Thyroid gland (tissue), 4 donors: ENCODE measurements at regions not wholly inside any gene's neighbourhood (a gene's known extent, or its start where the extent isn't known, plus 50 kb on each side); places are given as distances from the start of the nearest gene placed in this dataset.

Experiments used
- DNase-seq, 2 donors: peaks; one replicate each; pipeline ENCODE4 v3.0.0-alpha.2; 2019
- H3K27ac ChIP-seq, 3 donors: fragments of 200-600 bp; sonication (generic); 1 replicate in 2 of 3; 2 replicates in 1 of 3; pipeline ENCODE4 v1.5.1; 2016 to 2019; ENCODE audit warnings: mild to moderate bottlenecking in 1 of 3, moderate library complexity in 1 of 3
- H3K27me3 ChIP-seq: fragments of 200-600 bp; sonication (generic); one replicate; pipeline ENCODE4 v1.5.1; 2019
- H3K36me3 ChIP-seq, 2 donors: fragments of 200-600 bp; sonication (generic); one replicate each; pipeline ENCODE4 v1.5.1; 2016 to 2019
- H3K4me1 ChIP-seq, 2 donors: fragments of 200-600 bp; sonication (generic); one replicate each; pipeline ENCODE4 v1.5.1; 2017 to 2019
- H3K4me3 ChIP-seq, 3 donors: fragments of 200-600 bp; sonication (generic); replicated peaks in 1 of 3; 1 replicate in 2 of 3; 2 replicates in 1 of 3; pipeline ENCODE4 v1.5.1; 2016; ENCODE audit warnings: mild to moderate bottlenecking in 1 of 3
- H3K9me3 ChIP-seq: fragments of 200-600 bp; sonication (generic); one replicate; pipeline ENCODE4 v1.5.1; 2017
- CTCF ChIP-seq, 6 experiments: fragments of 200-600 bp in 3 of 6; fragments of 450-650 bp in 3 of 6; sonication (generic) in 3 of 6; IDR thresholded peaks; one replicate each; pipeline ENCODE4 v1.5.1; 2016 to 2019; ENCODE audit warnings: antibody characterized with exemption in 6 of 6, mild to moderate bottlenecking in 2 of 6, inconsistent platforms in 1 of 6, moderate library complexity in 1 of 6
- POLR2A ChIP-seq, 2 donors: fragments of 450-650 bp; IDR thresholded peaks; one replicate each; pipeline ENCODE4 v1.6.1; 2017; ENCODE audit warnings: antibody characterized with exemption in 2 of 2, mild to moderate bottlenecking in 2 of 2, moderate library complexity in 1 of 2
- WGBS, 2 donors: methylation state at CpG; one replicate each; pipeline ENCODE4 v1.1.5; 2017; 5-methylcytosine and 5-hydroxymethylcytosine counted together
- intact Hi-C: fragments of 100-400 bp; cut with DNase I; formaldehyde crosslinking; loops from one replicate; pipeline ENCODE4 v1.15.1; 2023

GRCh38 chr11:122313581-122313980, 197.6 kb upstream of the BLID start:
- H3K4me3 ChIP-seq = no peak overlapping the region
- no peak for DNase-seq
- H3K27me3 ChIP-seq = no peaks in the 10 kb centered on the region
- WGBS, 2 donors = 91 to 95% methylated on average over 5 of the region's 5 CpGs
- no peaks in the 10 kb centered on the region for H3K36me3 ChIP-seq
- intact Hi-C loops = no loop called here
- peaks cover 4% of the 10 kb centered on the region in 2 donors for H3K4me1 ChIP-seq
- no peaks in the 10 kb centered on the region for H3K9me3 ChIP-seq
- TF ChIP-seq CTCF (IDR thresholded peaks at IDR 0.05) = no peak
- H3K27ac ChIP-seq = no peak overlapping the region

- no peak for DNase-seq
- H3K9me3 ChIP-seq = no peaks in the 10 kb centered on the region
- no peaks in the 10 kb centered on the region for H3K27me3 ChIP-seq
- no peak overlapping the region for H3K4me3 ChIP-seq
- H3K27ac ChIP-seq = no peak overlapping the region
- peaks cover 0 to 8% of the 10 kb centered on the region in 2 donors for H3K4me1 ChIP-seq
- H3K36me3 ChIP-seq = no peaks in the 10 kb centered on the region
- intact Hi-C loops = no loop called here
- TF ChIP-seq POLR2A (IDR thresholded peaks at IDR 0.05) = no peak
- no peak for TF ChIP-seq CTCF (IDR thresholded peaks at IDR 0.05)
- 91 to 95% methylated on average over 5 of the region's 5 CpGs for whole genome bisulfite sequencing, 2 donors
Observed at GRCh38 chr11:122311216-122311755, 195.3 kb upstream of the BLID start.

GRCh38 chr11:122310766-122311165, 194.8 kb upstream of the BLID start:
- Histone ChIP-seq H3K4me3 (no peak overlapping the region), H3K4me1 (peaks cover 0 to 8% of the 10 kb centered on the region in 2 donors), H3K36me3 (no peaks in the 10 kb centered on the region), H3K9me3 (no peaks in the 10 kb centered on the region), H3K27me3 (no peaks in the 10 kb centered on the region), H3K27ac (no peak overlapping the region)
- WGBS, 2 donors = 71% methylated on average over 5 of the region's 5 CpGs
- intact Hi-C loops = no loop called here
- DNase-seq = no peak
- no peak for TF ChIP-seq POLR2A (IDR thresholded peaks at IDR 0.05)
- no peak for TF ChIP-seq CTCF (IDR thresholded peaks at IDR 0.05)

GRCh38 chr11:122309262-122309925, 193.4 kb upstream of the BLID start:
- intact Hi-C loops = no loop called here
- TF ChIP-seq CTCF (IDR thresholded peaks at IDR 0.05) = no peak
- TF ChIP-seq POLR2A (IDR thresholded peaks at IDR 0.05) = no peak
- no peak overlapping the region for H3K27ac ChIP-seq
- no peak for DNase-seq
- H3K4me1 ChIP-seq = peaks cover 0 to 8% of the 10 kb centered on the region in 2 donors
- no peaks in the 10 kb centered on the region for H3K27me3 ChIP-seq
- H3K9me3 ChIP-seq = no peaks in the 10 kb centered on the region
- WGBS, 2 donors = 60 to 79% methylated on average over 17 of the region's 17 CpGs
- H3K36me3 ChIP-seq = no peaks in the 10 kb centered on the region
- no peak overlapping the region for H3K4me3 ChIP-seq

GRCh38 chr11:122308226-122308625, 192.2 kb upstream of the BLID start:
- Histone ChIP-seq H3K27me3 (no peaks in the 10 kb centered on the region), H3K4me3 (no peak overlapping the region), H3K36me3 (no peaks in the 10 kb centered on the region), H3K9me3 (no peaks in the 10 kb centered on the region), H3K27ac (no peak overlapping the region), H3K4me1 (peaks cover 0 to 4% of the 10 kb centered on the region in 2 donors)
- intact Hi-C loops = no loop called here
- DNase-seq = no peak
- TF ChIP-seq POLR2A (IDR thresholded peaks at IDR 0.05) (no peak), CTCF (IDR thresholded peaks at IDR 0.05) (no peak)
- WGBS, 2 donors = 86 to 95% methylated on average over 4 of the region's 4 CpGs
